ENCODE measurements at regions not wholly inside any gene's neighbourhood (a gene's known extent, or its start where the extent isn't known, plus 50 kb on each side); places are given as distances from the start of the nearest gene placed in this dataset.
"Not testable (repeated sequence)": the region's sequence is repeated elsewhere in the genome, so short reads cannot be mapped to it uniquely, and the experiment has no call there.

- no peak for DNase-seq (ENCODE audit: low read depth in 2 of 2)
Measured at GRCh38 chr4:14906805-14907204, 95.5 kb upstream of the CPEB2 start.

GRCh38 chr4:14908635-14909034 lies 93.6 kb upstream of the CPEB2 start:
- DNase-seq (ENCODE audit: low read depth in 2 of 2): no peak

- DNase-seq (ENCODE audit: low read depth in 2 of 2): no peak
Measured at GRCh38 chr4:14910411-14910810, 91.9 kb upstream of the CPEB2 start.

- DNase-seq (ENCODE audit: low read depth in 2 of 2): no peak
Measured at GRCh38 chr4:14912426-14912825, 89.9 kb upstream of the CPEB2 start.

GRCh38 chr4:14915018-14915417 lies 87.3 kb upstream of the CPEB2 start:
- no peak for DNase-seq (ENCODE audit: low read depth in 2 of 2)

GRCh38 chr4:14916554-14917297 lies 85.6 kb upstream of the CPEB2 start:
- DNase-seq (ENCODE audit: low read depth in 2 of 2): no peak

- no peak for DNase-seq (ENCODE audit: low read depth in 2 of 2)
Measured at GRCh38 chr4:14917298-14917633, 85.0 kb upstream of the CPEB2 start.

GRCh38 chr4:14918336-14918735 lies 83.9 kb upstream of the CPEB2 start:
- DNase-seq (ENCODE audit: low read depth in 2 of 2): no peak

- no peak for DNase-seq (ENCODE audit: low read depth in 2 of 2)
Measured at GRCh38 chr4:14919785-14920184, 82.5 kb upstream of the CPEB2 start.

GRCh38 chr4:14920237-14920636 lies 82.0 kb upstream of the CPEB2 start:
- DNase-seq (ENCODE audit: low read depth in 2 of 2): no peak

- no peak for DNase-seq (ENCODE audit: low read depth in 2 of 2)
Measured at GRCh38 chr4:14920759-14921320, 81.4 kb upstream of the CPEB2 start.

- DNase-seq (ENCODE audit: low read depth in 2 of 2): not testable (repeated sequence)
Measured at GRCh38 chr4:14921781-14922180, 80.5 kb upstream of the CPEB2 start.

GRCh38 chr4:14924076-14924811 lies 78.0 kb upstream of the CPEB2 start:
- no peak for DNase-seq (ENCODE audit: low read depth in 2 of 2)

GRCh38 chr4:14924812-14925344 lies 77.4 kb upstream of the CPEB2 start:
- no peak for DNase-seq (ENCODE audit: low read depth in 2 of 2)

- no peak for DNase-seq (ENCODE audit: low read depth in 2 of 2)
Measured at GRCh38 chr4:14925471-14925870, 76.8 kb upstream of the CPEB2 start.

- DNase-seq (ENCODE audit: low read depth in 2 of 2): no peak
Measured at GRCh38 chr4:14926368-14926767, 75.9 kb upstream of the CPEB2 start.

- DNase-seq (ENCODE audit: low read depth in 2 of 2): no peak
Measured at GRCh38 chr4:14928035-14928434, 74.2 kb upstream of the CPEB2 start.

- DNase-seq (ENCODE audit: low read depth in 2 of 2): no peak
Measured at GRCh38 chr4:14929669-14930068, 72.6 kb upstream of the CPEB2 start.

- DNase-seq (ENCODE audit: low read depth in 2 of 2): no peak
Measured at GRCh38 chr4:14934704-14935390, 67.4 kb upstream of the CPEB2 start.

- DNase-seq (ENCODE audit: low read depth in 2 of 2): no peak
Measured at GRCh38 chr4:14943749-14944148, 58.5 kb upstream of the CPEB2 start.

- no peak for DNase-seq (ENCODE audit: low read depth in 2 of 2)
Measured at GRCh38 chr4:14952352-14952751, 49.9 kb upstream of the CPEB2 start.

Measured in fibroblast of skin of left biceps (primary cell).